Neuronal stem cell (in vitro differentiated cells): ENCODE measurements at regions not wholly inside any gene's neighbourhood (a gene's known extent, or its start where the extent isn't known, plus 50 kb on each side); places are given as distances from the start of the nearest gene placed in this dataset.

ENCODE experiments used
- DNase-seq: peaks from one replicate; pipeline ENCODE4 v3.0.0-alpha.2; 2013; ENCODE audit warnings: low spot score
- H2AFZ ChIP-seq: one replicate; pipeline ENCODE4 v1.6.1; 2013; ENCODE audit warnings: mild to moderate bottlenecking, low read length, inconsistent platforms
- H2AK5ac ChIP-seq: 2 replicates; pipeline ENCODE4 v1.6.1; 2013; ENCODE audit warnings: low read depth, mild to moderate bottlenecking, inconsistent platforms, low read length, moderate library complexity, mixed read lengths
- H2BK120ac ChIP-seq: 2 replicates; pipeline ENCODE4 v1.6.1; 2013; ENCODE audit warnings: low read depth, mild to moderate bottlenecking, inconsistent platforms, low read length, moderate library complexity, mixed read lengths
- H2BK12ac ChIP-seq: one replicate; pipeline ENCODE4 v1.6.1; 2013; ENCODE audit warnings: low read length, inconsistent platforms
- H2BK15ac ChIP-seq: 2 replicates; pipeline ENCODE4 v1.6.1; 2013; ENCODE audit warnings: mild to moderate bottlenecking, low read length, inconsistent platforms, mixed read lengths
- H2BK5ac ChIP-seq: one replicate; pipeline ENCODE4 v1.6.1; 2013; ENCODE audit warnings: inconsistent platforms, mild to moderate bottlenecking, low read length, moderate library complexity
- H3K14ac ChIP-seq: one replicate; pipeline ENCODE4 v1.6.1; 2013; ENCODE audit warnings: low read length, inconsistent platforms
- H3K18ac ChIP-seq: 2 replicates; pipeline ENCODE4 v1.6.1; 2013; ENCODE audit warnings: low read length, inconsistent platforms
- H3K23ac ChIP-seq: 2 replicates; pipeline ENCODE4 v1.6.1; 2013; ENCODE audit warnings: low read depth, mild to moderate bottlenecking, mixed read lengths, low read length, inconsistent platforms; ENCODE audit not compliant: poor library complexity
- H3K27ac ChIP-seq: replicated peaks from 3 replicates; pipeline ENCODE4 v1.5.1; 2013; ENCODE audit warnings: low read length, inconsistent platforms
- H3K27me3 ChIP-seq, 3 experiments: 2 replicates each; pipeline ENCODE4 v1.6.1; 2013; ENCODE audit warnings: low read length in 3 of 3, mild to moderate bottlenecking in 2 of 3, inconsistent platforms in 1 of 3, low read depth in 1 of 3, mixed read lengths in 1 of 3, moderate library complexity in 1 of 3; ENCODE audit not compliant: control insufficient read depth in 3 of 3, insufficient read depth in 3 of 3
- H3K36me3 ChIP-seq, 2 donors: replicated peaks in 1 of 2; 2 replicates each; pipeline ENCODE4 v1.6.1; 2013; ENCODE audit warnings: low read length in 2 of 2; ENCODE audit not compliant: control insufficient read depth in 2 of 2, insufficient read depth in 2 of 2
- H3K4ac ChIP-seq: 2 replicates; pipeline ENCODE4 v1.6.1; 2013; ENCODE audit warnings: inconsistent platforms, mild to moderate bottlenecking, low read length, moderate library complexity
- H3K4me1 ChIP-seq, 2 donors: 1 replicate in 1 of 2; 2 replicates in 1 of 2; pipeline ENCODE4 v1.6.1; 2013; ENCODE audit warnings: low read length in 2 of 2, low read depth in 1 of 2; ENCODE audit not compliant: control insufficient read depth in 2 of 2, insufficient read depth in 1 of 2
- H3K4me2 ChIP-seq: one replicate; pipeline ENCODE4 v1.6.1; 2013; ENCODE audit warnings: mild to moderate bottlenecking, low read length, inconsistent platforms; ENCODE audit not compliant: insufficient read depth, poor library complexity, severe bottlenecking
- H3K4me3 ChIP-seq, 2 donors: 2 replicates each; pipeline ENCODE4 v1.5.1; 2013; ENCODE audit warnings: low read length in 2 of 2, mild to moderate bottlenecking in 2 of 2, inconsistent platforms in 1 of 2, moderate library complexity in 1 of 2
- H3K79me1 ChIP-seq: one replicate; pipeline ENCODE4 v1.6.1; 2013; ENCODE audit warnings: low read depth, mild to moderate bottlenecking, inconsistent platforms, low read length, moderate library complexity
- H3K9ac ChIP-seq: one replicate; pipeline ENCODE4 v1.6.1; 2013; ENCODE audit warnings: mild to moderate bottlenecking, low read depth, low read length, inconsistent platforms; ENCODE audit not compliant: poor library complexity
- H3K9me3 ChIP-seq, 2 donors: replicated peaks in 1 of 2; 2 replicates each; pipeline versions ENCODE3 to v1.6.1; 2013; ENCODE audit warnings: low read length in 2 of 2, mild to moderate bottlenecking in 2 of 2, inconsistent platforms in 1 of 2, low read depth in 1 of 2, mixed read lengths in 1 of 2, moderate library complexity in 1 of 2; ENCODE audit not compliant: control insufficient read depth in 2 of 2, insufficient read depth in 1 of 2
- H4K8ac ChIP-seq: one replicate; pipeline ENCODE4 v1.6.1; 2013; ENCODE audit warnings: low read depth, mild to moderate bottlenecking, inconsistent platforms, low read length, moderate library complexity
- H4K91ac ChIP-seq: one replicate; pipeline ENCODE4 v1.6.1; 2013; ENCODE audit warnings: low read length, low read depth, mild to moderate bottlenecking, inconsistent platforms; ENCODE audit not compliant: poor library complexity
- whole genome bisulfite sequencing, 2 donors: extraction: QIAGEN DNeasy Blood & Tissue Kit; methylation state at CpG; one replicate each; pipeline ENCODE4 v1.1.7; 2013; ENCODE audit warnings: missing lambda C conversion rate in 2 of 2, mixed read lengths in 1 of 2; ENCODE audit not compliant: insufficient read length in 2 of 2, insufficient replicate concordance in 1 of 2; ENCODE audit errors: extremely low coverage in 2 of 2; 5-methylcytosine and 5-hydroxymethylcytosine counted together

- no peak overlapping the region for H2BK12ac ChIP-seq
- H3K27me3 ChIP-seq = no peaks in the 10 kb centered on the region
- H3K9me3 ChIP-seq = no peaks in the 10 kb centered on the region
- no peaks in the 10 kb centered on the region for H3K79me1 ChIP-seq
- no peak overlapping the region for H3K27ac ChIP-seq
- no peak overlapping the region for H3K14ac ChIP-seq
- H3K23ac ChIP-seq = no peak overlapping the region
- H2AFZ ChIP-seq = no peak overlapping the region
- no peak overlapping the region for H3K4ac ChIP-seq
- H2BK120ac ChIP-seq = no peak overlapping the region
- no peak overlapping the region for H3K18ac ChIP-seq
- no peak overlapping the region for H3K4me2 ChIP-seq
- WGBS, 2 donors = no CpG with 5 or more reads among the region's 3 CpGs
- no peak overlapping the region for H2AK5ac ChIP-seq
- DNase-seq = no peak
- peaks cover 0 to 1% of the 10 kb centered on the region in 2 donors for H3K4me1 ChIP-seq
- H2BK15ac ChIP-seq = no peak overlapping the region
- H2BK5ac ChIP-seq = no peak overlapping the region
- H4K8ac ChIP-seq = no peak overlapping the region
- no peaks in the 10 kb centered on the region for H3K36me3 ChIP-seq
- H3K9ac ChIP-seq = no peak overlapping the region
- H3K4me3 ChIP-seq = no peak overlapping the region
- H4K91ac ChIP-seq = no peak overlapping the region
Measured at GRCh38 chr10:60490013-60490412, 100.3 kb upstream of the ANK3 start.

- H2BK5ac ChIP-seq = no peak overlapping the region
- no peaks in the 10 kb centered on the region for H3K27me3 ChIP-seq
- H3K9me3 ChIP-seq = no peaks in the 10 kb centered on the region
- H3K9ac ChIP-seq = no peak overlapping the region
- no peak overlapping the region for H3K4ac ChIP-seq
- no CpG with 5 or more reads among the region's 1 CpG for WGBS, 2 donors
- no peak overlapping the region for H2AFZ ChIP-seq
- no peak overlapping the region for H2BK15ac ChIP-seq
- H3K4me3 ChIP-seq = no peak overlapping the region
- no peak overlapping the region for H4K8ac ChIP-seq
- no peak overlapping the region for H3K27ac ChIP-seq
- H3K14ac ChIP-seq = no peak overlapping the region
- no peaks in the 10 kb centered on the region for H3K79me1 ChIP-seq
- no peak overlapping the region for H2BK12ac ChIP-seq
- H3K4me1 ChIP-seq = no peaks in the 10 kb centered on the region
- DNase-seq = no peak
- no peak overlapping the region for H4K91ac ChIP-seq
- no peak overlapping the region for H3K4me2 ChIP-seq
- no peaks in the 10 kb centered on the region for H3K36me3 ChIP-seq
- H3K23ac ChIP-seq = no peak overlapping the region
- no peak overlapping the region for H2AK5ac ChIP-seq
- no peak overlapping the region for H3K18ac ChIP-seq
- no peak overlapping the region for H2BK120ac ChIP-seq
Measured at GRCh38 chr10:60488111-60488669, 98.5 kb upstream of the ANK3 start.

GRCh38 chr10:60487543-60487942, 97.9 kb upstream of the ANK3 start:
- H3K4me2 ChIP-seq = no peak overlapping the region
- H2BK15ac ChIP-seq = no peak overlapping the region
- no peak overlapping the region for H3K9ac ChIP-seq
- H2BK12ac ChIP-seq = no peak overlapping the region
- no peaks in the 10 kb centered on the region for H3K4me1 ChIP-seq
- no peak overlapping the region for H3K23ac ChIP-seq
- H2AFZ ChIP-seq = no peak overlapping the region
- no peak overlapping the region for H4K91ac ChIP-seq
- no CpG with 5 or more reads among the region's 9 CpGs for WGBS, 2 donors
- H2AK5ac ChIP-seq = no peak overlapping the region
- no peak overlapping the region for H3K18ac ChIP-seq
- no peak overlapping the region for H2BK5ac ChIP-seq
- H4K8ac ChIP-seq = peak overlapping the region; percentile 23
- H3K27ac ChIP-seq = no peak overlapping the region
- H3K14ac ChIP-seq = no peak overlapping the region
- no peaks in the 10 kb centered on the region for H3K27me3 ChIP-seq
- no peak for DNase-seq
- H3K9me3 ChIP-seq = no peaks in the 10 kb centered on the region
- no peak overlapping the region for H3K4me3 ChIP-seq
- H3K36me3 ChIP-seq = no peaks in the 10 kb centered on the region
- H3K4ac ChIP-seq = no peak overlapping the region
- H3K79me1 ChIP-seq = no peaks in the 10 kb centered on the region
- no peak overlapping the region for H2BK120ac ChIP-seq

- no peak overlapping the region for H2AFZ ChIP-seq
Measured at GRCh38 chr10:60485025-60485424, 95.3 kb upstream of the ANK3 start.

More at GRCh38 chr10:60485025-60485424, 95.3 kb upstream of the ANK3 start:
- Histone ChIP-seq H3K9me3 (no peaks in the 10 kb centered on the region), H3K27ac (no peak overlapping the region), H3K23ac (no peak overlapping the region), H3K4me1 (no peaks in the 10 kb centered on the region), H2AK5ac (no peak overlapping the region), H3K4ac (no peak overlapping the region), H3K79me1 (no peaks in the 10 kb centered on the region), H4K91ac (no peak overlapping the region), H3K9ac (no peak overlapping the region), H3K4me2 (no peak overlapping the region), H2BK12ac (no peak overlapping the region), H2BK120ac (no peak overlapping the region), H3K18ac (no peak overlapping the region), H3K14ac (no peak overlapping the region), H2BK15ac (no peak overlapping the region), H3K4me3 (no peak overlapping the region), H3K27me3 (no peaks in the 10 kb centered on the region), H2BK5ac (no peak overlapping the region), H3K36me3 (no peaks in the 10 kb centered on the region), H4K8ac (no peak overlapping the region)
- WGBS, 2 donors = no CpG with 5 or more reads among the region's 5 CpGs
- no peak for DNase-seq
